ENCODE measurements at regions not wholly inside any gene's neighbourhood (a gene's known extent, or its start where the extent isn't known, plus 50 kb on each side); places are given as distances from the start of the nearest gene placed in this dataset.

- H3K9me3 ChIP-seq (ENCODE audit: control insufficient read depth, insufficient read depth, low read depth, low read length): no peaks in the 10 kb centered on the region
- no peak overlapping the region for H3K4me3 ChIP-seq (ENCODE audit: low read depth, low read length)
- no peak overlapping the region for H3K27ac ChIP-seq (ENCODE audit: extremely low read depth, low read depth, low read length)
- CTCF ChIA-PET: no interaction called here
- TF ChIP-seq ZNF529 (tag by site-specific recombination; IDR thresholded peaks at IDR 0.05; ENCODE audit: insufficient replicate concordance) (no peak), FEZF1 (tag by site-specific recombination; IDR thresholded peaks at IDR 0.05) (peak; percentile 88), GLIS2 (tag by site-specific recombination; IDR thresholded peaks at IDR 0.05) (peak; percentile 37; the same call in 1 of the 2 replicates), ZNF133 (tag by site-specific recombination; IDR thresholded peaks at IDR 0.05) (0 out of 2 replicates have a peak, but pooled peaks have one; percentile 5)
- POLR2A ChIA-PET: no interaction called here
- H3K4me1 ChIP-seq (ENCODE audit: control insufficient read depth, insufficient read depth, low read length): peaks cover 14% of the 10 kb centered on the region
- no peaks in the 10 kb centered on the region for H3K36me3 ChIP-seq (ENCODE audit: control insufficient read depth in 2 of 2, insufficient read depth in 1 of 2, low read length in 2 of 2)
Observed at GRCh38 chr19:30144802-30145201, 202.8 kb downstream of the URI1 start.

- Histone ChIP-seq H3K4me3 (ENCODE audit: low read depth, low read length) (no peak overlapping the region), H3K27ac (ENCODE audit: extremely low read depth, low read depth, low read length) (no peak overlapping the region), H3K36me3 (ENCODE audit: control insufficient read depth in 2 of 2, insufficient read depth in 1 of 2, low read length in 2 of 2) (no peaks in the 10 kb centered on the region), H3K9me3 (ENCODE audit: control insufficient read depth, insufficient read depth, low read depth, low read length) (no peaks in the 10 kb centered on the region), H3K4me1 (ENCODE audit: control insufficient read depth, insufficient read depth, low read length) (peaks cover 14% of the 10 kb centered on the region)
- CTCF ChIA-PET: interaction anchor here (1.0 to 1.1 kb wide), 2 partner anchors 9 to 505 kb away, joined by 3 to 4 read pairs; no protein-coding TSS in a partner anchor
- POLR2A ChIA-PET: no interaction called here
- no peak for TF ChIP-seq ZBTB26 (tag by site-specific recombination; optimal IDR thresholded peaks at IDR 0.05)
- TF ChIP-seq ZSCAN23 (tag by site-specific recombination; IDR thresholded peaks at IDR 0.05): no peak
- no peak for TF ChIP-seq ZBTB6 (tag by site-specific recombination; IDR thresholded peaks at IDR 0.05)
- TF ChIP-seq AEBP2 (tag by site-specific recombination; IDR thresholded peaks at IDR 0.05; ENCODE audit: borderline replicate concordance): no peak
- peak; percentile 97 for TF ChIP-seq ZNF664 (tag by site-specific recombination; IDR thresholded peaks at IDR 0.05)
Observed at GRCh38 chr19:30145467-30145866, 203.4 kb downstream of the URI1 start.

- Histone ChIP-seq H3K4me3 (ENCODE audit: low read depth, low read length) (no peak overlapping the region), H3K4me1 (ENCODE audit: control insufficient read depth, insufficient read depth, low read length) (peaks cover 17% of the 10 kb centered on the region), H3K27ac (ENCODE audit: extremely low read depth, low read depth, low read length) (no peak overlapping the region), H3K9me3 (ENCODE audit: control insufficient read depth, insufficient read depth, low read depth, low read length) (no peaks in the 10 kb centered on the region), H3K36me3 (ENCODE audit: control insufficient read depth in 2 of 2, insufficient read depth in 1 of 2, low read length in 2 of 2) (no peaks in the 10 kb centered on the region)
- CTCF ChIA-PET: interaction anchor here (0.6 to 1.1 kb wide), 3 partner anchors 10 to 1090 kb away, joined by 3 to 4 read pairs (median 3); no protein-coding TSS in a partner anchor
- POLR2A ChIA-PET: no interaction called here
- TF ChIP-seq HIC1 (tag by site-specific recombination; IDR thresholded peaks at IDR 0.05) (0 out of 2 replicates have a peak, but pooled peaks have one; percentile 24), OVOL3 (tag by site-specific recombination; IDR thresholded peaks at IDR 0.05) (no peak)
Observed at GRCh38 chr19:30146346-30146745, 204.3 kb downstream of the URI1 start.
